IMR-90 (cell line): ENCODE measurements at regions not wholly inside any gene's neighbourhood (a gene's known extent, or its start where the extent isn't known, plus 50 kb on each side); places are given as distances from the start of the nearest gene placed in this dataset.

ENCODE experiments used
- ATAC-seq: fragments of 200-7000 bp; cut with Tn5 transposase; 2 replicates; pipeline ENCODE4 v1.9.1; 2020; ENCODE audit warnings: low read depth, mild to moderate bottlenecking, moderate library complexity
- BruUV-seq: library from RNA; stranded (reverse); fragments of 400-500 nt; replicated peaks from 2 replicates; lab custom pipeline; 2021; lab: Mats Ljungman, UMichigan
- CTCF ChIA-PET: fragments of 300-600 bp; formaldehyde crosslinking; extraction: SDS; loops from one replicate; lab custom pipeline; 2021; ENCODE audit warnings: antibody characterized with exemption; lab: Yijun Ruan, JAX
- POLR2A ChIA-PET: fragments of 300-600 bp; sonication (Branson Sonifier 250); formaldehyde crosslinking; loops from one replicate; lab custom pipeline; 2022; ENCODE audit warnings: antibody characterized with exemption; ENCODE audit not compliant: unreplicated experiment; lab: Charles Lee
- DNase-seq: peaks from one replicate; pipeline ENCODE4 v3.0.0; 2013
- H2AFZ ChIP-seq: replicated peaks from 2 replicates; pipeline ENCODE3; 2013; ENCODE audit warnings: low read length, mild to moderate bottlenecking; ENCODE audit not compliant: poor library complexity
- H2AK5ac ChIP-seq: 2 replicates; pipeline ENCODE4 v1.6.1; 2013; ENCODE audit warnings: low read depth, low read length, inconsistent platforms
- H2AK9ac ChIP-seq: replicated peaks from 2 replicates; pipeline ENCODE3; 2013; ENCODE audit warnings: mild to moderate bottlenecking, low read depth, low read length, moderate library complexity; ENCODE audit not compliant: poor library complexity
- H2BK120ac ChIP-seq: 2 replicates; pipeline ENCODE4 v1.6.1; 2013; ENCODE audit warnings: low read depth, low read length, inconsistent platforms
- H2BK15ac ChIP-seq: 3 replicates; pipeline ENCODE4 v1.6.1; 2013; ENCODE audit warnings: low read depth, low read length, inconsistent platforms
- H2BK20ac ChIP-seq: 2 replicates; pipeline ENCODE4 v1.6.1; 2013; ENCODE audit warnings: low read depth, mild to moderate bottlenecking, inconsistent platforms, low read length, moderate library complexity
- H2BK5ac ChIP-seq: 2 replicates; pipeline ENCODE4 v1.6.1; 2013; ENCODE audit warnings: mild to moderate bottlenecking, low read depth, low read length, inconsistent platforms; ENCODE audit not compliant: poor library complexity, severe bottlenecking
- H3K14ac ChIP-seq: replicated peaks from 2 replicates; pipeline ENCODE4 v1.6.1; 2013; ENCODE audit warnings: low read depth, low read length, inconsistent platforms
- H3K18ac ChIP-seq: 2 replicates; pipeline ENCODE4 v1.6.1; 2013; ENCODE audit warnings: low read depth, low read length, control low read depth
- H3K23ac ChIP-seq: 2 replicates; pipeline ENCODE4 v1.6.1; 2013; ENCODE audit warnings: low read depth, low read length, inconsistent platforms
- H3K27ac ChIP-seq: 2 replicates; pipeline ENCODE4 v1.5.1; 2013; ENCODE audit warnings: mild to moderate bottlenecking, control low read depth, low read length; ENCODE audit not compliant: insufficient read depth
- H3K27me3 ChIP-seq: 2 replicates; pipeline ENCODE4 v1.6.1; 2013; ENCODE audit warnings: low read length; ENCODE audit not compliant: control insufficient read depth, insufficient read depth
- H3K36me3 ChIP-seq: 2 replicates; pipeline ENCODE4 v1.6.1; 2013; ENCODE audit warnings: low read length, mixed read lengths; ENCODE audit not compliant: control insufficient read depth, insufficient read depth
- H3K4ac ChIP-seq: 2 replicates; pipeline ENCODE4 v1.6.1; 2013; ENCODE audit warnings: low read depth, low read length, inconsistent platforms
- H3K4me1 ChIP-seq: 2 replicates; pipeline ENCODE4 v1.6.1; 2013; ENCODE audit warnings: low read length, mixed read lengths; ENCODE audit not compliant: control insufficient read depth, insufficient read depth
- H3K4me2 ChIP-seq: 2 replicates; pipeline ENCODE4 v1.6.1; 2013; ENCODE audit warnings: low read depth, mild to moderate bottlenecking, control low read depth, low read length, moderate library complexity
- H3K4me3 ChIP-seq: 2 replicates; pipeline ENCODE4 v1.5.1; 2013; ENCODE audit warnings: low read depth, mild to moderate bottlenecking, control low read depth, low read length, moderate library complexity; ENCODE audit not compliant: insufficient read depth
- H3K56ac ChIP-seq: 2 replicates; pipeline ENCODE4 v1.6.1; 2013; ENCODE audit warnings: low read length, inconsistent platforms; ENCODE audit not compliant: insufficient read depth; ENCODE audit errors: extremely low read depth
- H3K79me1 ChIP-seq, 2 experiments: 2 replicates each; pipeline ENCODE4 v1.6.1; 2013; ENCODE audit warnings: low read length in 2 of 2, inconsistent platforms in 1 of 2, low read depth in 1 of 2
- H3K9ac ChIP-seq: 2 replicates; pipeline ENCODE4 v1.6.1; 2013; ENCODE audit warnings: low read depth, low read length, control low read depth
- H3K9me1 ChIP-seq: 2 replicates; pipeline ENCODE4 v1.6.1; 2013; ENCODE audit warnings: low read length, inconsistent platforms; ENCODE audit not compliant: insufficient read depth
- H3K9me3 ChIP-seq: 2 replicates; pipeline ENCODE4 v1.6.1; 2013; ENCODE audit warnings: low read length; ENCODE audit not compliant: control insufficient read depth, insufficient read depth
- H4K20me1 ChIP-seq: 2 replicates; pipeline ENCODE4 v1.6.1; 2013; ENCODE audit warnings: low read length, inconsistent platforms; ENCODE audit not compliant: insufficient read depth
- H4K5ac ChIP-seq: 2 replicates; pipeline ENCODE4 v1.6.1; 2013; ENCODE audit warnings: mild to moderate bottlenecking, low read depth, low read length, control low read depth
- H4K8ac ChIP-seq, 2 experiments: 2 replicates each; pipeline ENCODE4 v1.6.1; 2013; ENCODE audit warnings: low read depth in 2 of 2, low read length in 2 of 2, control low read depth in 1 of 2, inconsistent platforms in 1 of 2
- H4K91ac ChIP-seq: 2 replicates; pipeline ENCODE4 v1.6.1; 2013; ENCODE audit warnings: low read depth, low read length, inconsistent platforms; ENCODE audit not compliant: insufficient read depth
- BHLHE40 ChIP-seq: fragments of 150-350 bp; IDR thresholded peaks from 2 replicates; pipeline ENCODE4 v1.6.1; 2016; ENCODE audit warnings: mild to moderate bottlenecking, low read depth, low read length
- FOS ChIP-seq: fragments of 150-350 bp; IDR thresholded peaks from 2 replicates; pipeline ENCODE4 v1.6.1; 2016; ENCODE audit warnings: low read depth, low read length
- SMC3 ChIP-seq: fragments of 150-350 bp; IDR thresholded peaks from 2 replicates; pipeline ENCODE4 v1.6.1; 2016; ENCODE audit warnings: low read depth, mild to moderate bottlenecking, antibody characterized with exemption, low read length, moderate library complexity
- WGBS, 2 experiments: methylation state at CpG; one replicate each; pipeline versions ENCODE4 v1.1.5 to v1.1.7; 2013; ENCODE audit warnings: missing lambda C conversion rate in 2 of 2; ENCODE audit not compliant: insufficient read length in 1 of 2; ENCODE audit errors: extremely low coverage in 2 of 2; 5-methylcytosine and 5-hydroxymethylcytosine counted together
- dilution Hi-C: fragments of 300-500 bp; cut with HindIII; formaldehyde crosslinking; loops from one replicate; pipeline ENCODE4 v1.14.3; 2018; ENCODE audit warnings: low sequenced_read_pairs; ENCODE audit not compliant: unreplicated experiment
- in situ Hi-C: fragments of 300-500 bp; cut with MboI; formaldehyde crosslinking; loops from 3 replicates; pipeline ENCODE4 v1.14.3; 2019; ENCODE audit warnings: low sequenced_read_pairs, inconsistent platforms, mixed read lengths
- intact Hi-C: fragments of 100-400 bp; cut with micrococcal nuclease; formaldehyde crosslinking; loops from 2 replicates; pipeline ENCODE4 v1.10.0; 2022
- TF ChIP-seq, protein P1 (sequence below): conservative IDR thresholded peaks from 2 replicates; pipeline ENCODE4 v1.5.1; 2012; ENCODE audit warnings: mild to moderate bottlenecking, low read depth, low read length, improper control_type of control experiment
- TF ChIP-seq, protein P2 (sequence below): fragments of 150-350 bp; IDR thresholded peaks from 2 replicates; pipeline ENCODE4 v1.6.1; 2017; ENCODE audit warnings: mild to moderate bottlenecking, antibody characterized with exemption, low read length, low read depth

DNA sequence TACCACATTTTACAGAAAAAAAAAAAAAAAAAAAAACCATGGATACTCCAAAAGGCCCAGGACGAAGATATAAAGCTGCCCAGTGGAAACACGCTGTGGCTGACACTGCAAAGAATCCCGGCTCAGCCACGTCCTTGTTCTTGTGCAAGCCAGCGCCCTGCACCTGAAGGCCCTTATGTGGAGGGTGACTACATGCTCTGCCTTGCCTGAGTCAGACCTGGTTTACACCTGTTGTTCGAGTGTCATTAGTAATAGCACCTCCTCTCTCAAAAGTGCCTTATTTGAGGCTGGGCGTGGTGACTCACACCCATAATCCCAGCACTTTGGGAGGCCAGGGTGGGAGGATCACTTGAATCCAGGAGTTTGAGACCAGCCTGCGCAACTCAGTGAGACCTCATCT, 54.3 kb upstream of the ZSWIM6 start:
- H4K20me1 ChIP-seq, result no peaks in the 10 kb centered on the region
- no peak overlapping the region for H2AFZ ChIP-seq
- DNase-seq, result no peak
- ATAC-seq, result no peak
- no peak overlapping the region for H2AK9ac ChIP-seq
- H2AK5ac ChIP-seq, result peak overlapping the region; percentile 81; the same call in 1 of the 2 replicates
- H2BK15ac ChIP-seq, result peak overlapping the region; percentile 28; the same call in 2 of the 3 replicates
- peak overlapping the region; percentile 63; the same call in 1 of the 2 replicates for H2BK120ac ChIP-seq
- 89% methylated on average over 3 of the region's 8 CpGs; no CpG with 5 or more reads in 1 of the 2 experiments for WGBS, 2 experiments
- H3K79me1 ChIP-seq, result peaks cover 0 to 22% of the 10 kb centered on the region in 2 experiments; a peak in 2 of 4 replicates
- peak overlapping the region; percentile 3; the same call in 1 of the 2 replicates for H4K5ac ChIP-seq
- peak overlapping the region; percentile 27 to 93; a peak in 2 of 4 replicates for H4K8ac ChIP-seq
- POLR2A ChIA-PET, result interaction anchor here (0.6 kb wide), 1 partner anchor 25 kb away, joined by 4 read pairs; no protein-coding TSS in a partner anchor
- intact Hi-C loops, result loop anchor here (2.0 to 10.0 kb wide), 2 partner anchors 53 to 127 kb away; no protein-coding TSS in a partner anchor
- H3K56ac ChIP-seq, result no peak overlapping the region
- no peak overlapping the region for H3K14ac ChIP-seq
- H4K91ac ChIP-seq, result peak overlapping the region; percentile 42
- no peak overlapping the region for H3K27ac ChIP-seq
- no TSS peak for BruUV-seq
- no peaks in the 10 kb centered on the region for H3K27me3 ChIP-seq
- H2BK20ac ChIP-seq, result 0 out of 2 replicates have a peak overlapping the region, but pooled peaks have one; percentile 46
- H3K9ac ChIP-seq, result no peak overlapping the region
- H3K18ac ChIP-seq, result 0 out of 2 replicates have a peak overlapping the region, but pooled peaks have one; percentile 4
- H3K4me1 ChIP-seq, result peaks cover 32% of the 10 kb centered on the region
- H3K23ac ChIP-seq, result no peak overlapping the region
- no peak overlapping the region for H3K4me2 ChIP-seq
- H3K9me1 ChIP-seq, result peaks cover 22% of the 10 kb centered on the region
- CTCF ChIA-PET, result interaction anchor here (1.0 kb wide), 1 partner anchor 54 kb away, joined by 7 read pairs; no protein-coding TSS in a partner anchor
- H2BK5ac ChIP-seq, result peak overlapping the region; percentile 71
- no peaks in the 10 kb centered on the region for H3K36me3 ChIP-seq
- in situ Hi-C loops, result no loop called here
- dilution Hi-C loops, result no loop called here
- TF ChIP-seq, protein P1, sequence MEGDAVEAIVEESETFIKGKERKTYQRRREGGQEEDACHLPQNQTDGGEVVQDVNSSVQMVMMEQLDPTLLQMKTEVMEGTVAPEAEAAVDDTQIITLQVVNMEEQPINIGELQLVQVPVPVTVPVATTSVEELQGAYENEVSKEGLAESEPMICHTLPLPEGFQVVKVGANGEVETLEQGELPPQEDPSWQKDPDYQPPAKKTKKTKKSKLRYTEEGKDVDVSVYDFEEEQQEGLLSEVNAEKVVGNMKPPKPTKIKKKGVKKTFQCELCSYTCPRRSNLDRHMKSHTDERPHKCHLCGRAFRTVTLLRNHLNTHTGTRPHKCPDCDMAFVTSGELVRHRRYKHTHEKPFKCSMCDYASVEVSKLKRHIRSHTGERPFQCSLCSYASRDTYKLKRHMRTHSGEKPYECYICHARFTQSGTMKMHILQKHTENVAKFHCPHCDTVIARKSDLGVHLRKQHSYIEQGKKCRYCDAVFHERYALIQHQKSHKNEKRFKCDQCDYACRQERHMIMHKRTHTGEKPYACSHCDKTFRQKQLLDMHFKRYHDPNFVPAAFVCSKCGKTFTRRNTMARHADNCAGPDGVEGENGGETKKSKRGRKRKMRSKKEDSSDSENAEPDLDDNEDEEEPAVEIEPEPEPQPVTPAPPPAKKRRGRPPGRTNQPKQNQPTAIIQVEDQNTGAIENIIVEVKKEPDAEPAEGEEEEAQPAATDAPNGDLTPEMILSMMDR, result no peak
- TF ChIP-seq BHLHE40 (no peak), FOS (no peak), SMC3 (no peak)
- TF ChIP-seq, protein P2, sequence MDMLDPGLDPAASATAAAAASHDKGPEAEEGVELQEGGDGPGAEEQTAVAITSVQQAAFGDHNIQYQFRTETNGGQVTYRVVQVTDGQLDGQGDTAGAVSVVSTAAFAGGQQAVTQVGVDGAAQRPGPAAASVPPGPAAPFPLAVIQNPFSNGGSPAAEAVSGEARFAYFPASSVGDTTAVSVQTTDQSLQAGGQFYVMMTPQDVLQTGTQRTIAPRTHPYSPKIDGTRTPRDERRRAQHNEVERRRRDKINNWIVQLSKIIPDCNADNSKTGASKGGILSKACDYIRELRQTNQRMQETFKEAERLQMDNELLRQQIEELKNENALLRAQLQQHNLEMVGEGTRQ, result no peak
- H3K4me3 ChIP-seq, result no peak overlapping the region
- no peaks in the 10 kb centered on the region for H3K9me3 ChIP-seq
- peak overlapping the region; percentile 62; the same call in 1 of the 2 replicates for H3K4ac ChIP-seq
